ENCODE measurements at regions not wholly inside any gene's neighbourhood (a gene's known extent, or its start where the extent isn't known, plus 50 kb on each side); places are given as distances from the start of the nearest gene placed in this dataset.

GRCh38 chr9:118273048-118273447, 568.8 kb downstream of the TLR4 start:
- TF ChIP-seq CTCF (IDR thresholded peaks at IDR 0.05) (no peak), POLR2A (IDR thresholded peaks at IDR 0.05) (no peak), POLR2AphosphoS5 (IDR thresholded peaks at IDR 0.05) (no peak), EP300 (IDR thresholded peaks at IDR 0.05) (no peak)
